ENCODE measurements at regions not wholly inside any gene's neighbourhood (a gene's known extent, or its start where the extent isn't known, plus 50 kb on each side); places are given as distances from the start of the nearest gene placed in this dataset.

DNA sequence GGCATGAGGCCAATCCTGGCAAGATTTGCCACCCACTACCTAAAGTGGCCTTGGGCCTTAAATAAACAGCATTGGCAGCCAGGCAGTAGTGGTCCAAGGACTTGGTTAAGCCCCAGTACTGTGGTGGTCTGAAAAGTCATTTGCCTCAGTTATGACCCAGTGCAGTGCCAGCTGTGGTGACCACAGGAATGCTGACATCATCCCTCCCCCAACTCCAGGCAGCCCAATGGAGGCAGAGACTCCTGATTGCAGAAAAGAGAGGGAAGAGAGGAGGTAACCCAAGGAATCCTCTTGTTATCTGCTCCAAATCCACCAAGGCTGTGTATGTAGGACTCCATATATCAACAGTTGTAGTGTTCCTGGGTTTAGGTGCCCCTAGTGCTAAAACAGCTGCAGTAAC lies 883.6 kb downstream of the SQOR start:
- H3K9ac ChIP-seq (ENCODE audit: low read depth in 1 of 2, low read length in 2 of 2), result no peak overlapping the region

DNA sequence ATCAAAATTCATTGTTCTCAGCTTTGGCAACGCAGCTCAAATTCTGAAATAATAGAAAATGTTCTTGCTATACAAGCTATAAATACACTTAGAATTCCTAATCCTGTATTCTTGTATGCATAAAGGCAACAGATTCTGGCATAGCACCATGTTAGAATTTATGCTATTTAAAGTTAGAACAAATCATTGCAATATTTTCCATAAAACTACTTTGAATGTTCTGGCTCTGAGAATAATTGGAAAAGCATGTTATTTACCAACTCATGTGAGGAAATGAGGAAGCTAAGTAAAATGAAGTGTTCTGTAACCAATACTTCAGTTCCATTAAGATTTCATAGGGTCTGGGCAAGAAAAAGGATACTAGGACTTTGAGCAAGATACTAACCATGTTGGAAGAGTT lies 888.9 kb downstream of the SQOR start:
- TF ChIP-seq YY1 (IDR thresholded peaks at IDR 0.05) (no peak), GABPA (IDR thresholded peaks at IDR 0.05 in 1 of 2, conservative IDR thresholded peaks at IDR 0.05 in 1 of 2) (no peak), FOXA2 (IDR thresholded peaks at IDR 0.05) (no peak), FOXA1 (IDR thresholded peaks at IDR 0.05) (no peak)
- TF ChIP-seq, protein P1, sequence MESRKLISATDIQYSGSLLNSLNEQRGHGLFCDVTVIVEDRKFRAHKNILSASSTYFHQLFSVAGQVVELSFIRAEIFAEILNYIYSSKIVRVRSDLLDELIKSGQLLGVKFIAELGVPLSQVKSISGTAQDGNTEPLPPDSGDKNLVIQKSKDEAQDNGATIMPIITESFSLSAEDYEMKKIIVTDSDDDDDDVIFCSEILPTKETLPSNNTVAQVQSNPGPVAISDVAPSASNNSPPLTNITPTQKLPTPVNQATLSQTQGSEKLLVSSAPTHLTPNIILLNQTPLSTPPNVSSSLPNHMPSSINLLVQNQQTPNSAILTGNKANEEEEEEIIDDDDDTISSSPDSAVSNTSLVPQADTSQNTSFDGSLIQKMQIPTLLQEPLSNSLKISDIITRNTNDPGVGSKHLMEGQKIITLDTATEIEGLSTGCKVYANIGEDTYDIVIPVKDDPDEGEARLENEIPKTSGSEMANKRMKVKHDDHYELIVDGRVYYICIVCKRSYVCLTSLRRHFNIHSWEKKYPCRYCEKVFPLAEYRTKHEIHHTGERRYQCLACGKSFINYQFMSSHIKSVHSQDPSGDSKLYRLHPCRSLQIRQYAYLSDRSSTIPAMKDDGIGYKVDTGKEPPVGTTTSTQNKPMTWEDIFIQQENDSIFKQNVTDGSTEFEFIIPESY (IDR thresholded peaks at IDR 0.05), result no peak
- TF ChIP-seq, protein P2, sequence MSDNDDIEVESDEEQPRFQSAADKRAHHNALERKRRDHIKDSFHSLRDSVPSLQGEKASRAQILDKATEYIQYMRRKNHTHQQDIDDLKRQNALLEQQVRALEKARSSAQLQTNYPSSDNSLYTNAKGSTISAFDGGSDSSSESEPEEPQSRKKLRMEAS (IDR thresholded peaks at IDR 0.05), result no peak
- Histone ChIP-seq H3K9me3 (ENCODE audit: control insufficient read depth in 4 of 4, low read length in 3 of 4) (no peaks in the 10 kb centered on the region), H3K36me3 (ENCODE audit: control insufficient read depth in 4 of 4, insufficient read depth in 3 of 4, low read depth in 1 of 4, low read length in 3 of 4) (no peaks in the 10 kb centered on the region), H3K27ac (ENCODE audit: low read depth in 1 of 2, low read length in 2 of 2) (no peak overlapping the region), H3K4me3 (ENCODE audit: low read depth in 1 of 3, low read length in 3 of 3) (no peak overlapping the region), H3K27me3 (ENCODE audit: control insufficient read depth in 4 of 4, insufficient read depth in 4 of 4, low read length in 3 of 4) (no peaks in the 10 kb centered on the region), H3K9ac (ENCODE audit: low read depth in 1 of 2, low read length in 2 of 2) (no peak overlapping the region), H3K4me1 (ENCODE audit: control insufficient read depth in 4 of 4, insufficient read depth in 4 of 4, low read length in 3 of 4) (peaks cover 2 to 10% (median 8%) of the 10 kb centered on the region in 4 donors)
- 92% methylated on average over 1 of the region's 1 CpG for whole genome bisulfite sequencing
- no peak for DNase-seq (ENCODE audit: low spot score)

More for the DNA sequence above, 883.6 kb downstream of the SQOR start:
- Histone ChIP-seq H3K4me3 (ENCODE audit: low read depth in 1 of 3, low read length in 3 of 3) (no peak overlapping the region), H3K4me1 (ENCODE audit: control insufficient read depth in 4 of 4, insufficient read depth in 4 of 4, low read length in 3 of 4) (no peaks in the 10 kb centered on the region), H3K9me3 (ENCODE audit: control insufficient read depth in 4 of 4, low read length in 3 of 4) (peaks cover 0 to 1% (median 0%) of the 10 kb centered on the region in 4 donors), H3K27ac (ENCODE audit: low read depth in 1 of 2, low read length in 2 of 2) (no peak overlapping the region), H3K36me3 (ENCODE audit: control insufficient read depth in 4 of 4, insufficient read depth in 3 of 4, low read depth in 1 of 4, low read length in 3 of 4) (no peaks in the 10 kb centered on the region), H3K27me3 (ENCODE audit: control insufficient read depth in 4 of 4, insufficient read depth in 4 of 4, low read length in 3 of 4) (no peaks in the 10 kb centered on the region)
- TF ChIP-seq FOXA1 (IDR thresholded peaks at IDR 0.05), result no peak
- no peak for TF ChIP-seq NR2F2 (IDR thresholded peaks at IDR 0.05)
- TF ChIP-seq, protein P3, sequence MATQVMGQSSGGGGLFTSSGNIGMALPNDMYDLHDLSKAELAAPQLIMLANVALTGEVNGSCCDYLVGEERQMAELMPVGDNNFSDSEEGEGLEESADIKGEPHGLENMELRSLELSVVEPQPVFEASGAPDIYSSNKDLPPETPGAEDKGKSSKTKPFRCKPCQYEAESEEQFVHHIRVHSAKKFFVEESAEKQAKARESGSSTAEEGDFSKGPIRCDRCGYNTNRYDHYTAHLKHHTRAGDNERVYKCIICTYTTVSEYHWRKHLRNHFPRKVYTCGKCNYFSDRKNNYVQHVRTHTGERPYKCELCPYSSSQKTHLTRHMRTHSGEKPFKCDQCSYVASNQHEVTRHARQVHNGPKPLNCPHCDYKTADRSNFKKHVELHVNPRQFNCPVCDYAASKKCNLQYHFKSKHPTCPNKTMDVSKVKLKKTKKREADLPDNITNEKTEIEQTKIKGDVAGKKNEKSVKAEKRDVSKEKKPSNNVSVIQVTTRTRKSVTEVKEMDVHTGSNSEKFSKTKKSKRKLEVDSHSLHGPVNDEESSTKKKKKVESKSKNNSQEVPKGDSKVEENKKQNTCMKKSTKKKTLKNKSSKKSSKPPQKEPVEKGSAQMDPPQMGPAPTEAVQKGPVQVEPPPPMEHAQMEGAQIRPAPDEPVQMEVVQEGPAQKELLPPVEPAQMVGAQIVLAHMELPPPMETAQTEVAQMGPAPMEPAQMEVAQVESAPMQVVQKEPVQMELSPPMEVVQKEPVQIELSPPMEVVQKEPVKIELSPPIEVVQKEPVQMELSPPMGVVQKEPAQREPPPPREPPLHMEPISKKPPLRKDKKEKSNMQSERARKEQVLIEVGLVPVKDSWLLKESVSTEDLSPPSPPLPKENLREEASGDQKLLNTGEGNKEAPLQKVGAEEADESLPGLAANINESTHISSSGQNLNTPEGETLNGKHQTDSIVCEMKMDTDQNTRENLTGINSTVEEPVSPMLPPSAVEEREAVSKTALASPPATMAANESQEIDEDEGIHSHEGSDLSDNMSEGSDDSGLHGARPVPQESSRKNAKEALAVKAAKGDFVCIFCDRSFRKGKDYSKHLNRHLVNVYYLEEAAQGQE (IDR thresholded peaks at IDR 0.05), result no peak
- TF ChIP-seq, protein P4, sequence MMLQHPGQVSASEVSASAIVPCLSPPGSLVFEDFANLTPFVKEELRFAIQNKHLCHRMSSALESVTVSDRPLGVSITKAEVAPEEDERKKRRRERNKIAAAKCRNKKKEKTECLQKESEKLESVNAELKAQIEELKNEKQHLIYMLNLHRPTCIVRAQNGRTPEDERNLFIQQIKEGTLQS (IDR thresholded peaks at IDR 0.05), result no peak
- TF ChIP-seq RAD21 (IDR thresholded peaks at IDR 0.05), result no peak
- TF ChIP-seq, protein P5, sequence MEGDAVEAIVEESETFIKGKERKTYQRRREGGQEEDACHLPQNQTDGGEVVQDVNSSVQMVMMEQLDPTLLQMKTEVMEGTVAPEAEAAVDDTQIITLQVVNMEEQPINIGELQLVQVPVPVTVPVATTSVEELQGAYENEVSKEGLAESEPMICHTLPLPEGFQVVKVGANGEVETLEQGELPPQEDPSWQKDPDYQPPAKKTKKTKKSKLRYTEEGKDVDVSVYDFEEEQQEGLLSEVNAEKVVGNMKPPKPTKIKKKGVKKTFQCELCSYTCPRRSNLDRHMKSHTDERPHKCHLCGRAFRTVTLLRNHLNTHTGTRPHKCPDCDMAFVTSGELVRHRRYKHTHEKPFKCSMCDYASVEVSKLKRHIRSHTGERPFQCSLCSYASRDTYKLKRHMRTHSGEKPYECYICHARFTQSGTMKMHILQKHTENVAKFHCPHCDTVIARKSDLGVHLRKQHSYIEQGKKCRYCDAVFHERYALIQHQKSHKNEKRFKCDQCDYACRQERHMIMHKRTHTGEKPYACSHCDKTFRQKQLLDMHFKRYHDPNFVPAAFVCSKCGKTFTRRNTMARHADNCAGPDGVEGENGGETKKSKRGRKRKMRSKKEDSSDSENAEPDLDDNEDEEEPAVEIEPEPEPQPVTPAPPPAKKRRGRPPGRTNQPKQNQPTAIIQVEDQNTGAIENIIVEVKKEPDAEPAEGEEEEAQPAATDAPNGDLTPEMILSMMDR (IDR thresholded peaks at IDR 0.05; ENCODE audit: low read depth, low read length, missing input control), result no peak
- TF ChIP-seq, protein P2 (IDR thresholded peaks at IDR 0.05), result no peak
- TF ChIP-seq JUND (IDR thresholded peaks at IDR 0.05), result no peak
- TF ChIP-seq HNF4G (IDR thresholded peaks at IDR 0.05), result no peak
- DNase-seq (ENCODE audit: low spot score), result no peak
